ENCODE measurements at regions not wholly inside any gene's neighbourhood (a gene's known extent, or its start where the extent isn't known, plus 50 kb on each side); places are given as distances from the start of the nearest gene placed in this dataset.

DNA sequence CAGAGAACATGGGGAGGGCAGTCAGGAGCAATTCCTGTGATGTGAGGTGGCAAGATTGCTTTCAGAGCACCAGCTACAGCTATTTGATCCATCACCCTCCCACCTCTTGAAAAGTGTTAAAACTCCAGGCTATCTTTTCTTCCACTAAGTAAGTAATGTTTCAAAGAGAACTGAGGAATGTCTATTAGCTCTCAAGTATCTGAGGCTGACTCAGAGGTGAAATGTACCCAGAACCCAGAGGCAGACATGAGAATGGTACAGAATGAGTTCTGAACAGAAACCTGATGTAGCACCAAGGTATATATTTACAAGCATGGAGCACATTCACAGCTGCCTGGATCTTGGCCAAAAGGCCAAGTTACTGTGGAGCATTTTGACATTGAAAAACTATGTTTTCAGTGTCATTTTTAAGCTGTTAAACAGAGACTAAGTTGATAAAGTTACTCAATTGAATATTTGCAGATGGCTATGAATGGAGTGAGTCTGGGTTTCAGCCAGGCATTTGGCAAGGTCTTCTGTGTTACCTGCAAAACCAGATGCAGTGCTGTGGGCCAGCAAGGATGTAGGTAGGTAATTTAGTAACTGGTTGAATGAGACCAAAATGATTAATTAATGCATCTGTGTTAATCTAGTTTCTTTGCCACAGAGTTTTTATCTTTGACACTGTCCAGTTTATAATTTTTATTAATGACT lies 227.7 kb upstream of the CD96 start:
- no peak for TF ChIP-seq ZBTB17 (tag by site-specific recombination; IDR thresholded peaks at IDR 0.05)
- TF ChIP-seq YY1 (tag by site-specific recombination; IDR thresholded peaks at IDR 0.05): no peak
- TF ChIP-seq, protein P1, sequence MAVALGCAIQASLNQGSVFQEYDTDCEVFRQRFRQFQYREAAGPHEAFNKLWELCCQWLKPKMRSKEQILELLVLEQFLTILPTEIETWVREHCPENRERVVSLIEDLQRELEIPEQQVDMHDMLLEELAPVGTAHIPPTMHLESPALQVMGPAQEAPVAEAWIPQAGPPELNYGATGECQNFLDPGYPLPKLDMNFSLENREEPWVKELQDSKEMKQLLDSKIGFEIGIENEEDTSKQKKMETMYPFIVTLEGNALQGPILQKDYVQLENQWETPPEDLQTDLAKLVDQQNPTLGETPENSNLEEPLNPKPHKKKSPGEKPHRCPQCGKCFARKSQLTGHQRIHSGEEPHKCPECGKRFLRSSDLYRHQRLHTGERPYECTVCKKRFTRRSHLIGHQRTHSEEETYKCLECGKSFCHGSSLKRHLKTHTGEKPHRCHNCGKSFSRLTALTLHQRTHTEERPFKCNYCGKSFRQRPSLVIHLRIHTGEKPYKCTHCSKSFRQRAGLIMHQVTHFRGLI (tag by site-specific recombination; IDR thresholded peaks at IDR 0.05): no peak
- TF ChIP-seq, protein P2, sequence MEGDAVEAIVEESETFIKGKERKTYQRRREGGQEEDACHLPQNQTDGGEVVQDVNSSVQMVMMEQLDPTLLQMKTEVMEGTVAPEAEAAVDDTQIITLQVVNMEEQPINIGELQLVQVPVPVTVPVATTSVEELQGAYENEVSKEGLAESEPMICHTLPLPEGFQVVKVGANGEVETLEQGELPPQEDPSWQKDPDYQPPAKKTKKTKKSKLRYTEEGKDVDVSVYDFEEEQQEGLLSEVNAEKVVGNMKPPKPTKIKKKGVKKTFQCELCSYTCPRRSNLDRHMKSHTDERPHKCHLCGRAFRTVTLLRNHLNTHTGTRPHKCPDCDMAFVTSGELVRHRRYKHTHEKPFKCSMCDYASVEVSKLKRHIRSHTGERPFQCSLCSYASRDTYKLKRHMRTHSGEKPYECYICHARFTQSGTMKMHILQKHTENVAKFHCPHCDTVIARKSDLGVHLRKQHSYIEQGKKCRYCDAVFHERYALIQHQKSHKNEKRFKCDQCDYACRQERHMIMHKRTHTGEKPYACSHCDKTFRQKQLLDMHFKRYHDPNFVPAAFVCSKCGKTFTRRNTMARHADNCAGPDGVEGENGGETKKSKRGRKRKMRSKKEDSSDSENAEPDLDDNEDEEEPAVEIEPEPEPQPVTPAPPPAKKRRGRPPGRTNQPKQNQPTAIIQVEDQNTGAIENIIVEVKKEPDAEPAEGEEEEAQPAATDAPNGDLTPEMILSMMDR (tag by site-specific recombination; IDR thresholded peaks at IDR 0.05): no peak
- TF ChIP-seq, protein P3, sequence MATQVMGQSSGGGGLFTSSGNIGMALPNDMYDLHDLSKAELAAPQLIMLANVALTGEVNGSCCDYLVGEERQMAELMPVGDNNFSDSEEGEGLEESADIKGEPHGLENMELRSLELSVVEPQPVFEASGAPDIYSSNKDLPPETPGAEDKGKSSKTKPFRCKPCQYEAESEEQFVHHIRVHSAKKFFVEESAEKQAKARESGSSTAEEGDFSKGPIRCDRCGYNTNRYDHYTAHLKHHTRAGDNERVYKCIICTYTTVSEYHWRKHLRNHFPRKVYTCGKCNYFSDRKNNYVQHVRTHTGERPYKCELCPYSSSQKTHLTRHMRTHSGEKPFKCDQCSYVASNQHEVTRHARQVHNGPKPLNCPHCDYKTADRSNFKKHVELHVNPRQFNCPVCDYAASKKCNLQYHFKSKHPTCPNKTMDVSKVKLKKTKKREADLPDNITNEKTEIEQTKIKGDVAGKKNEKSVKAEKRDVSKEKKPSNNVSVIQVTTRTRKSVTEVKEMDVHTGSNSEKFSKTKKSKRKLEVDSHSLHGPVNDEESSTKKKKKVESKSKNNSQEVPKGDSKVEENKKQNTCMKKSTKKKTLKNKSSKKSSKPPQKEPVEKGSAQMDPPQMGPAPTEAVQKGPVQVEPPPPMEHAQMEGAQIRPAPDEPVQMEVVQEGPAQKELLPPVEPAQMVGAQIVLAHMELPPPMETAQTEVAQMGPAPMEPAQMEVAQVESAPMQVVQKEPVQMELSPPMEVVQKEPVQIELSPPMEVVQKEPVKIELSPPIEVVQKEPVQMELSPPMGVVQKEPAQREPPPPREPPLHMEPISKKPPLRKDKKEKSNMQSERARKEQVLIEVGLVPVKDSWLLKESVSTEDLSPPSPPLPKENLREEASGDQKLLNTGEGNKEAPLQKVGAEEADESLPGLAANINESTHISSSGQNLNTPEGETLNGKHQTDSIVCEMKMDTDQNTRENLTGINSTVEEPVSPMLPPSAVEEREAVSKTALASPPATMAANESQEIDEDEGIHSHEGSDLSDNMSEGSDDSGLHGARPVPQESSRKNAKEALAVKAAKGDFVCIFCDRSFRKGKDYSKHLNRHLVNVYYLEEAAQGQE (tag by site-specific recombination; IDR thresholded peaks at IDR 0.05): no peak
- TF ChIP-seq SP7 (tag by site-specific recombination; IDR thresholded peaks at IDR 0.05): no peak
- TF ChIP-seq ZNF221 (tag by site-specific recombination; IDR thresholded peaks at IDR 0.05; ENCODE audit: borderline replicate concordance): no peak
- TF ChIP-seq, protein P4, sequence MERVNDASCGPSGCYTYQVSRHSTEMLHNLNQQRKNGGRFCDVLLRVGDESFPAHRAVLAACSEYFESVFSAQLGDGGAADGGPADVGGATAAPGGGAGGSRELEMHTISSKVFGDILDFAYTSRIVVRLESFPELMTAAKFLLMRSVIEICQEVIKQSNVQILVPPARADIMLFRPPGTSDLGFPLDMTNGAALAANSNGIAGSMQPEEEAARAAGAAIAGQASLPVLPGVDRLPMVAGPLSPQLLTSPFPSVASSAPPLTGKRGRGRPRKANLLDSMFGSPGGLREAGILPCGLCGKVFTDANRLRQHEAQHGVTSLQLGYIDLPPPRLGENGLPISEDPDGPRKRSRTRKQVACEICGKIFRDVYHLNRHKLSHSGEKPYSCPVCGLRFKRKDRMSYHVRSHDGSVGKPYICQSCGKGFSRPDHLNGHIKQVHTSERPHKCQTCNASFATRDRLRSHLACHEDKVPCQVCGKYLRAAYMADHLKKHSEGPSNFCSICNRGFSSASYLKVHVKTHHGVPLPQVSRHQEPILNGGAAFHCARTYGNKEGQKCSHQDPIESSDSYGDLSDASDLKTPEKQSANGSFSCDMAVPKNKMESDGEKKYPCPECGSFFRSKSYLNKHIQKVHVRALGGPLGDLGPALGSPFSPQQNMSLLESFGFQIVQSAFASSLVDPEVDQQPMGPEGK (tag by site-specific recombination; IDR thresholded peaks at IDR 0.05): no peak
- no peak for TF ChIP-seq ZNF785 (tag by site-specific recombination; IDR thresholded peaks at IDR 0.05)
- TF ChIP-seq ZNF792 (tag by site-specific recombination; IDR thresholded peaks at IDR 0.05): no peak

Data from HEK293 (cell line).